ENCODE measurements at regions not wholly inside any gene's neighbourhood (a gene's known extent, or its start where the extent isn't known, plus 50 kb on each side); places are given as distances from the start of the nearest gene placed in this dataset.

- Histone ChIP-seq H3K4me3 (ENCODE audit: low read length) (no peak overlapping the region), H4K20me1 (ENCODE audit: low read length) (no peaks in the 10 kb centered on the region), H3K9ac (ENCODE audit: low read length) (no peak overlapping the region), H3K9me3 (ENCODE audit: low read length) (no peaks in the 10 kb centered on the region), H3K27ac (ENCODE audit: low read length) (no peak overlapping the region), H3K4me1 (ENCODE audit: insufficient read depth, low read length) (peaks cover 18% of the 10 kb centered on the region), H3K36me3 (ENCODE audit: low read depth, low read length) (no peaks in the 10 kb centered on the region), H3K9me2 (replicated peaks; ENCODE audit: low read length) (no peaks in the 10 kb centered on the region), H3K27me3 (ENCODE audit: low read length) (no peaks in the 10 kb centered on the region), H2AFZ (ENCODE audit: low read length) (no peak overlapping the region), H3F3A (ENCODE audit: low read length, unreplicated experiment) (no peaks in the 10 kb centered on the region), H3K79me2 (ENCODE audit: low read length) (no peaks in the 10 kb centered on the region), H3K4me2 (ENCODE audit: low read length) (no peak overlapping the region)
- intact Hi-C loops (cut with micrococcal nuclease) = loop anchor here (10.0 kb wide), 1 partner anchor 574 kb away; the partner anchor contains the start of gene KLF6
- no TSS peak for BruUV-seq (replicated peaks)
- POLR2A ChIA-PET (ENCODE audit: unreplicated experiment) = no interaction called here
- no peak for TF ChIP-seq EZH2phosphoT487 (IDR thresholded peaks at IDR 0.05; ENCODE audit: borderline replicate concordance, low read length)
- no peak for TF ChIP-seq EZH2 (IDR thresholded peaks at IDR 0.05; ENCODE audit: low read length, unreplicated experiment)
- TF ChIP-seq CTCF (conservative IDR thresholded peaks at IDR 0.05; ENCODE audit: low read depth, low read length) = no peak
- DNase-seq (no peak), ATAC-seq (no peak)
- CTCF ChIA-PET = no interaction called here
These were observed 467.0 kb upstream of the AKR1E2 start for GRCh38 chr10:4359003-4359402.

DNA sequence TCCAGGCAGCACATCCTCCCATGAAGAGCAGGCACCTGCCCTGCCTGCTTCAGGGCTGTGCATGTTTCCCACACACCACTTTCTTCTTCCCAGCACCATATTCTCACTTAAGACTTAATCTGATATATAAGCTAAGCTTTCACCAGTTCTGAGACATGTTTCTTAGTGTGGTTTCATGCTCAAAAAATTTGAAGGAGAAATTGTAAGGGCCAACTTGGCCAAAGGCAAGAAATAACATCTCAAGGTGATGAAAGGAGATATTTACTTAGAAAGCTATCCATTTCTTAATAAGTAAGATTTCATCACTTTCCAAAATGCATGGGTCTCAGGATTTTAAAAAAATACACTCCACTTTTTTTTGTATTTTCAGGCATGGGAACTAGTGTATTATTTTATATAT lies 468.1 kb upstream of the AKR1E2 start:
- H3K27ac ChIP-seq (ENCODE audit: low read length) = no peak overlapping the region
- no peak for TF ChIP-seq EZH2 (IDR thresholded peaks at IDR 0.05; ENCODE audit: low read length, unreplicated experiment)
- TF ChIP-seq EZH2phosphoT487 (IDR thresholded peaks at IDR 0.05; ENCODE audit: borderline replicate concordance, low read length) = no peak
- no peak for TF ChIP-seq CTCF (conservative IDR thresholded peaks at IDR 0.05; ENCODE audit: low read depth, low read length)
- no peaks in the 10 kb centered on the region for H4K20me1 ChIP-seq (ENCODE audit: low read length)
- ChIA-PET POLR2A (ENCODE audit: unreplicated experiment) (interaction anchor here (0.6 kb wide), 1 partner anchor 573 kb away, joined by 3 read pairs; no protein-coding TSS in a partner anchor), CTCF (no interaction called here)
- ATAC-seq (no peak), DNase-seq (no peak)
- no TSS peak for BruUV-seq (replicated peaks)
- H3K36me3 ChIP-seq (ENCODE audit: low read depth, low read length) = no peaks in the 10 kb centered on the region
- H3K4me1 ChIP-seq (ENCODE audit: insufficient read depth, low read length) = peaks cover 27% of the 10 kb centered on the region
- H3K9ac ChIP-seq (ENCODE audit: low read length) = no peak overlapping the region
- no peaks in the 10 kb centered on the region for H3K9me3 ChIP-seq (ENCODE audit: low read length)
- intact Hi-C loops (cut with micrococcal nuclease) = loop anchor here (10.0 kb wide), 1 partner anchor 573 kb away; the partner anchor contains the start of gene KLF6
- H3K79me2 ChIP-seq (ENCODE audit: low read length) = no peaks in the 10 kb centered on the region
- H3K9me2 ChIP-seq (replicated peaks; ENCODE audit: low read length) = no peaks in the 10 kb centered on the region
- no peaks in the 10 kb centered on the region for H3K27me3 ChIP-seq (ENCODE audit: low read length)
- no peak overlapping the region for H3K4me3 ChIP-seq (ENCODE audit: low read length)
- H2AFZ ChIP-seq (ENCODE audit: low read length) = no peak overlapping the region
- no peak overlapping the region for H3K4me2 ChIP-seq (ENCODE audit: low read length)
- H3F3A ChIP-seq (ENCODE audit: low read length, unreplicated experiment) = no peaks in the 10 kb centered on the region

- H2AFZ ChIP-seq (ENCODE audit: low read length) = no peak overlapping the region
- no peaks in the 10 kb centered on the region for H3F3A ChIP-seq (ENCODE audit: low read length, unreplicated experiment)
- ATAC-seq (no peak), DNase-seq (peak; percentile 33)
- no peaks in the 10 kb centered on the region for H3K9me3 ChIP-seq (ENCODE audit: low read length)
- H3K4me1 ChIP-seq (ENCODE audit: insufficient read depth, low read length) = peaks cover 33% of the 10 kb centered on the region
- TF ChIP-seq EZH2 (IDR thresholded peaks at IDR 0.05; ENCODE audit: low read length, unreplicated experiment) = no peak
- no peak for TF ChIP-seq CTCF (conservative IDR thresholded peaks at IDR 0.05; ENCODE audit: low read depth, low read length)
- no peak for TF ChIP-seq EZH2phosphoT487 (IDR thresholded peaks at IDR 0.05; ENCODE audit: borderline replicate concordance, low read length)
- peak overlapping the region; percentile 74 for H3K4me2 ChIP-seq (ENCODE audit: low read length)
- intact Hi-C loops (cut with micrococcal nuclease) = loop anchor here (2.0 to 10.0 kb wide), 5 partner anchors 165 to 571 kb away; partner anchors contain the start of gene KLF6
- BruUV-seq (replicated peaks) = no TSS peak
- peak overlapping the region; percentile 40; the same call in 1 of the 2 replicates for H3K4me3 ChIP-seq (ENCODE audit: low read length)
- ChIA-PET CTCF (interaction anchor here (0.5 kb wide), 1 partner anchor 125 kb away, joined by 4 read pairs; no protein-coding TSS in a partner anchor), POLR2A (ENCODE audit: unreplicated experiment) (interaction anchor here (0.6 kb wide), 1 partner anchor 295 kb away, joined by 3 read pairs; no protein-coding TSS in a partner anchor)
- H3K27me3 ChIP-seq (ENCODE audit: low read length) = no peaks in the 10 kb centered on the region
- H3K27ac ChIP-seq (ENCODE audit: low read length) = peak overlapping the region; percentile 92
- no peaks in the 10 kb centered on the region for H4K20me1 ChIP-seq (ENCODE audit: low read length)
- H3K9ac ChIP-seq (ENCODE audit: low read length) = peak overlapping the region; percentile 61
- no peaks in the 10 kb centered on the region for H3K9me2 ChIP-seq (replicated peaks; ENCODE audit: low read length)
- no peaks in the 10 kb centered on the region for H3K79me2 ChIP-seq (ENCODE audit: low read length)
- H3K36me3 ChIP-seq (ENCODE audit: low read depth, low read length) = no peaks in the 10 kb centered on the region
These were observed 470.7 kb upstream of the AKR1E2 start for GRCh38 chr10:4355350-4355749.

All from PC-3 (cell line).